NK-92 treated with Interleukin-12 subunit alpha and Interleukin-12 subunit beta, amount 100 ng/mL, for 24 hours (cell line): ENCODE measurements at regions not wholly inside any gene's neighbourhood (a gene's known extent, or its start where the extent isn't known, plus 50 kb on each side); places are given as distances from the start of the nearest gene placed in this dataset.
"Not testable (repeated sequence)": the region's sequence is repeated elsewhere in the genome, so short reads cannot be mapped to it uniquely, and the experiment has no call there.

Experiments used
- DNase-seq: peaks from one replicate; lab custom pipeline; 2025; lab: John Stamatoyannopoulos, UW

GRCh38 chr1:67482733-67483482, 52.7 kb upstream of the SERBP1 start:
- no peak for DNase-seq

- DNase-seq, result no peak
Measured at GRCh38 chr1:67484492-67484891, 54.3 kb upstream of the SERBP1 start.

GRCh38 chr1:67485046-67485811, 55.0 kb upstream of the SERBP1 start:
- DNase-seq, result no peak

GRCh38 chr1:67489643-67490042, 59.4 kb upstream of the SERBP1 start:
- DNase-seq, result no peak

- DNase-seq, result no peak
Measured at GRCh38 chr1:67491280-67491679, 61.1 kb upstream of the SERBP1 start.

- DNase-seq, result no peak
Measured at GRCh38 chr1:67493148-67493547, 62.9 kb upstream of the SERBP1 start.

- DNase-seq, result no peak
Measured at GRCh38 chr1:67495327-67495726, 65.1 kb upstream of the SERBP1 start.

- DNase-seq, result no peak
Measured at GRCh38 chr1:67496329-67496728, 66.1 kb upstream of the SERBP1 start.

GRCh38 chr1:67500413-67500959, 70.3 kb upstream of the SERBP1 start:
- DNase-seq, result peak; percentile 72

GRCh38 chr1:67503974-67504373, 73.8 kb upstream of the SERBP1 start:
- DNase-seq, result no peak

- DNase-seq, result not testable (repeated sequence)
Measured at GRCh38 chr1:67513392-67514294, 83.4 kb upstream of the SERBP1 start.

- no peak for DNase-seq
Measured at GRCh38 chr1:67514300-67514699, 84.1 kb upstream of the SERBP1 start.

- no peak for DNase-seq
Measured at GRCh38 chr1:67514786-67515185, 84.6 kb upstream of the SERBP1 start.

GRCh38 chr1:67515324-67516080, 85.3 kb upstream of the SERBP1 start:
- no peak for DNase-seq

- no peak for DNase-seq
Measured at GRCh38 chr1:67517046-67517445, 86.8 kb upstream of the SERBP1 start.

GRCh38 chr1:67522001-67522441, 91.8 kb upstream of the SERBP1 start:
- no peak for DNase-seq

GRCh38 chr1:67522793-67523192, 92.6 kb upstream of the SERBP1 start:
- DNase-seq, result no peak

GRCh38 chr1:67524143-67525052, 94.2 kb upstream of the SERBP1 start:
- no peak for DNase-seq

- no peak for DNase-seq
Measured at GRCh38 chr1:67525053-67525760, 95.0 kb upstream of the SERBP1 start.

- no peak for DNase-seq
Measured at GRCh38 chr1:67528141-67528540, 97.9 kb upstream of the SERBP1 start.
